NCI-H1694 (cell line): ENCODE measurements at regions not wholly inside any gene's neighbourhood (a gene's known extent, or its start where the extent isn't known, plus 50 kb on each side); places are given as distances from the start of the nearest gene placed in this dataset.
"Not testable (repeated sequence)": the region's sequence is repeated elsewhere in the genome, so short reads cannot be mapped to it uniquely, and the experiment has no call there.

Source experiments
- DNase-seq: peaks from one replicate; lab custom pipeline; 2025; lab: John Stamatoyannopoulos, UW

DNA sequence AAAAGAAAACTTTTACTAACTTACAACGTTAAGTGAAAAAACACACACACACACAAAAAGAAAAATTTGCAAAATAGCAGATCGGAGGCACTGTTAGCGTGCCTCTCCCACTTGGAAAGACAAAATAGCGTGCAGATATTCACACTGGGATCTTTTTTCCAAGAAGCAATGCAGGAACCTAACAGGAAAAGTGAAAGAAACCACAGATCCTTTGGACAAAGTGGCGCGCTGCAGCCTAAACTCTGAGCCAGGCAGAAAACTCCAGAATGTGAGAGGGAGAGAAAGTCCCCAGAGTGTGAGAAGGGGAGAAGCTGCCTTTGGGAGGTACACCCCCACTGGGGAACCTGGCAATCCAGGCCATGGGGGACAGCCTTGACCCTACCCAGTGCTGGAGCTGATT is 70.7 kb upstream of the SERPINE2 start:
- no peak for DNase-seq

DNA sequence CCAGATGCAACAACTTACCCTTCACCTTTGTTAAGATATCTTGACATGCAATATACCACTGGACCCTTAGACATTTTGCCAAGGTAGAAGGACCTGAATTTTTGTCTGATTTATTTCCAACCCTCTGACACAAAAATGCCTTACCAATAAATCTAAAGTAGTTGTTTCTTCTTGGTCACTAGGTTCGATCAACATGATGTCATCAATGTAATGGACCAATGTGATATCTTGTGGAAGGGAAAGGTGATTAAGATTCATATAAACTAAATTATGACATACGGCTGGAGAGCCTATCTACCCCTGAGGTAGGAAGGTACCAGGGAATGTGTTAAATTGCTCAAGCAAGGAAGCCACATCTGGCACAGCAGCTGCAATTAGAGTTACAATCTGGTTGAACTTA is 67.7 kb upstream of the SERPINE2 start:
- no peak for DNase-seq

DNA sequence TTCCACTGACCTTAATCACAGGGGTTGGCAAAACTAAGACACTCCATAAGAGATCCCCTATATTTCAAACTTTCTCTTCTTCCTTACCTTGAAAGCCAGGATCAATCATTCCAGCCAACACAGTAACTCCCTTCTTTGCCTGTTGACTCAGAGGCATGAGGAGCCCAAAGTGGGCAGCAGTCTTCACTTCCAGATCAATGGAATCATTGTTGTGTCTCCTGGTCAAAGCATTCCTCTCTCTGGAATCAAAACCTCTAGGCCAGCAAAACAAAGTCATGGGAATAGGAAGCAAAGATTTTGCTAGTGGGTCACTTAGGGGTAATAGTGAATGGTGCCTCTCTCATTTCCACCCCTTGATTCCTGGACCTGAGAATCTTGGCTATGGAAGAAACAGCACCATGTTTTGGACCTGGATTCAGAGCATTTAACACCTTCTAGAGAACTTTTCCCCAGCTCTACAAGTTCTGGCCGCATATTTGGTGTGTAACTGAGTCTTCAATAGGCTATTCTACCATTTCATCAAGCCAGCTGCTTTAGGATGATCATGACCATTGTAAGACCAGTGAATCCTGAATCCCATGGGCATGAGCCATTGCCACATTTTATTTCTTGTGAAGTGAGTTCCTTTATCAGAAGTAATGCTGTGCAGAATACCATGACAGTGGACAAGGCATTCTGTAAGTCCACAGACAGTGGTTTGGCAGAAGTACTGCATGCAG is 65.7 kb upstream of the SERPINE2 start:
- no peak for DNase-seq

GRCh38 chr2:224103651-224104050 is 64.6 kb upstream of the SERPINE2 start:
- DNase-seq: no peak

- no peak for DNase-seq
Observed at GRCh38 chr2:224102991-224103390, 63.9 kb upstream of the SERPINE2 start.

GRCh38 chr2:224101820-224102630 is 62.9 kb upstream of the SERPINE2 start:
- no peak for DNase-seq

- DNase-seq: no peak
Observed at GRCh38 chr2:224099861-224100643, 61.0 kb upstream of the SERPINE2 start.

DNA sequence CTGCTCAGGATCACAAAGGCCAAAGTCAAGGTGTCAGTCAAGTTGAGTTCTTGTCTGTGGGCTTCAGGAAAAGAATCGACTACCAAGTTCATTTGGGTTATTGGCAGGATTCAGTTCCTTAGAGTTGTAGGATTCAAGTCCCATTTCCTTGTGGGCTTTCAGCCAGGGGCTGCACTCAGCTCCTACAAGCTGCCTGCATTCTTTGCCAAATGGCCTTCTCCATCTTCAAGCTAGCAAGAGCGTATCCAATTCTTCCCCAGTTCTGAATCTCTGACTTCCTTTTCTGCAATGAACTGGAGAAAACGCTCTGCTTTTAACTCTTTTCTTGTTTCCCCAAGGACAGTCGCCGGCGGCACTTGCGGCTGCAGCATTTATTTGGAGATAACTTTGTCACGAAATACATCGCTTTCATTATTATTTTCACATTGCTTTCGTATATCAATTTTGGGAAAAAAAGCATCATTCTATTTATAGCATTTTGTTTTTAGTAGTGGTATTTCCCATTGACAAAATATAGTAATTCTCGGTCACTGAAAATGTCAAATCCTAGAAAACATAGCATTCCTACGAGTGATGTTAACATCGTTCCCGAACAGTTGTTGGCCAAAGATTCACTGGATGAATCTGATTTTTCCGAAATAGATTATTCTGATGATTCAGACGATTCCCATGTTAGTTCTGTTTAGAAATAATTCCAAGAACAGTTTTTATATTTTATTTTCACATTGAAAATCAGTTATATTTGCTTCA is 59.6 kb upstream of the SERPINE2 start:
- DNase-seq: no peak

- no peak for DNase-seq
Observed at GRCh38 chr2:224094413-224094812, 55.3 kb upstream of the SERPINE2 start.

- not testable (repeated sequence) for DNase-seq
Observed at GRCh38 chr2:224091671-224092070, 52.6 kb upstream of the SERPINE2 start.

- not testable (repeated sequence) for DNase-seq
Observed at GRCh38 chr2:224089606-224090005, 50.5 kb upstream of the SERPINE2 start.
